H1 (cell line): ENCODE measurements at regions not wholly inside any gene's neighbourhood (a gene's known extent, or its start where the extent isn't known, plus 50 kb on each side); places are given as distances from the start of the nearest gene placed in this dataset.

Source experiments
- RAD21 ChIP-seq, 2 experiments: IDR thresholded peaks in 1 of 2; conservative IDR thresholded peaks in 1 of 2; 2 replicates each; pipeline ENCODE4 v1.6.1; 2011; ENCODE audit warnings: low read depth in 2 of 2, low read length in 2 of 2, improper control_type of control experiment in 1 of 2, inconsistent platforms in 1 of 2, mild to moderate bottlenecking in 1 of 2, moderate library complexity in 1 of 2
- SIN3A ChIP-seq, 2 experiments: IDR thresholded peaks in 1 of 2; conservative IDR thresholded peaks in 1 of 2; 2 replicates each; pipeline ENCODE4 v1.6.1; 2011 to 2012; ENCODE audit warnings: low read length in 2 of 2, improper control_type of control experiment in 1 of 2, low read depth in 1 of 2, mild to moderate bottlenecking in 1 of 2
- TF ChIP-seq, protein P1 (sequence below): fragments of 300-600 bp; sonication (generic); IDR thresholded peaks from 2 replicates; pipeline ENCODE4 v1.7.1; 2012; ENCODE audit warnings: low read length, moderate library complexity, mild to moderate bottlenecking, inconsistent platforms; ENCODE audit not compliant: insufficient replicate concordance
- TF ChIP-seq, protein P2 (sequence below), 3 experiments: IDR thresholded peaks; 1 replicate in 2 of 3; 2 replicates in 1 of 3; pipeline versions ENCODE4 v1.5.1 to v1.6.1; 2011; ENCODE audit warnings: low read length in 3 of 3, mild to moderate bottlenecking in 3 of 3, inconsistent platforms in 2 of 3, low read depth in 1 of 3, moderate library complexity in 1 of 3; ENCODE audit not compliant: insufficient read depth in 1 of 3; ENCODE audit errors: control extremely low read depth in 1 of 3
- TF ChIP-seq, protein P3 (sequence below): IDR thresholded peaks from 2 replicates; pipeline ENCODE4 v1.6.1; 2012; ENCODE audit warnings: inconsistent platforms

DNA sequence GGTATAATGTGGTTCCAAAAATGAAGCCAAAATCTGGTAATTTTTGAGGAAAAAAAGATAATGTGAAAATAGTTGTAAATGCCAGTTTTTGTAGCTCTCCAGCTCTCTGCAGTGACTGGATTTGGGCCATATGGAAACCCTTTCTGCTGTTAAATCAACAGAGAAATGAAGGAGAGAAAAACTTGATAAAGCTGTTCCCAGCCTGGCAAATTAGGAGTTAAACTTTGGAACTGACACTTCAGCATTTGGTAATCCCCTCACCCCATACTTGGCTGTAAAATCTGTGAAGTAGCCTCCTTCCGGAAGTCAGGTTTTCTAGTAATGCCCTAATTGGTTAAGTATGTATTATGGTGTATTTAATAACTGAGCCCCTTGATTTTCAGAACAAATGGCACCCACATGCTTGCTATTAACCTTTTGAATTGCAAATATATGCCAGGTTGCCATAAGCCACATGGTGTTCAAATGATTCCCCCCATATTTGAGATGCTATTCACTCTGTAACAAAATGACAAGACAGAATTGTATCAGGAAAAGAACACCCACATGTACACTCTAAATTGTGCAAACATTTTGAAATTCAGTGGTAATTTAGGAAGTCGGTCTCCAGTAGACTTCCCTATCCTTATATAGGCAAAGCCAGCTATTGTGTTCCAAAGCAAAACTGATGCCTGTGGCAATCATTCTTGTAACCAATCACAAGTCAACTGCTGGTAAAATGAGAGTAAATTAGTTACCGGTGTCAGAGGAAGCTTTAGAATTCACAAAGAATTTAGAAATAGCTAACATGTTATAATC is 96.3 kb upstream of the ADAMTS3 start (continued):
- TF ChIP-seq, protein P1, sequence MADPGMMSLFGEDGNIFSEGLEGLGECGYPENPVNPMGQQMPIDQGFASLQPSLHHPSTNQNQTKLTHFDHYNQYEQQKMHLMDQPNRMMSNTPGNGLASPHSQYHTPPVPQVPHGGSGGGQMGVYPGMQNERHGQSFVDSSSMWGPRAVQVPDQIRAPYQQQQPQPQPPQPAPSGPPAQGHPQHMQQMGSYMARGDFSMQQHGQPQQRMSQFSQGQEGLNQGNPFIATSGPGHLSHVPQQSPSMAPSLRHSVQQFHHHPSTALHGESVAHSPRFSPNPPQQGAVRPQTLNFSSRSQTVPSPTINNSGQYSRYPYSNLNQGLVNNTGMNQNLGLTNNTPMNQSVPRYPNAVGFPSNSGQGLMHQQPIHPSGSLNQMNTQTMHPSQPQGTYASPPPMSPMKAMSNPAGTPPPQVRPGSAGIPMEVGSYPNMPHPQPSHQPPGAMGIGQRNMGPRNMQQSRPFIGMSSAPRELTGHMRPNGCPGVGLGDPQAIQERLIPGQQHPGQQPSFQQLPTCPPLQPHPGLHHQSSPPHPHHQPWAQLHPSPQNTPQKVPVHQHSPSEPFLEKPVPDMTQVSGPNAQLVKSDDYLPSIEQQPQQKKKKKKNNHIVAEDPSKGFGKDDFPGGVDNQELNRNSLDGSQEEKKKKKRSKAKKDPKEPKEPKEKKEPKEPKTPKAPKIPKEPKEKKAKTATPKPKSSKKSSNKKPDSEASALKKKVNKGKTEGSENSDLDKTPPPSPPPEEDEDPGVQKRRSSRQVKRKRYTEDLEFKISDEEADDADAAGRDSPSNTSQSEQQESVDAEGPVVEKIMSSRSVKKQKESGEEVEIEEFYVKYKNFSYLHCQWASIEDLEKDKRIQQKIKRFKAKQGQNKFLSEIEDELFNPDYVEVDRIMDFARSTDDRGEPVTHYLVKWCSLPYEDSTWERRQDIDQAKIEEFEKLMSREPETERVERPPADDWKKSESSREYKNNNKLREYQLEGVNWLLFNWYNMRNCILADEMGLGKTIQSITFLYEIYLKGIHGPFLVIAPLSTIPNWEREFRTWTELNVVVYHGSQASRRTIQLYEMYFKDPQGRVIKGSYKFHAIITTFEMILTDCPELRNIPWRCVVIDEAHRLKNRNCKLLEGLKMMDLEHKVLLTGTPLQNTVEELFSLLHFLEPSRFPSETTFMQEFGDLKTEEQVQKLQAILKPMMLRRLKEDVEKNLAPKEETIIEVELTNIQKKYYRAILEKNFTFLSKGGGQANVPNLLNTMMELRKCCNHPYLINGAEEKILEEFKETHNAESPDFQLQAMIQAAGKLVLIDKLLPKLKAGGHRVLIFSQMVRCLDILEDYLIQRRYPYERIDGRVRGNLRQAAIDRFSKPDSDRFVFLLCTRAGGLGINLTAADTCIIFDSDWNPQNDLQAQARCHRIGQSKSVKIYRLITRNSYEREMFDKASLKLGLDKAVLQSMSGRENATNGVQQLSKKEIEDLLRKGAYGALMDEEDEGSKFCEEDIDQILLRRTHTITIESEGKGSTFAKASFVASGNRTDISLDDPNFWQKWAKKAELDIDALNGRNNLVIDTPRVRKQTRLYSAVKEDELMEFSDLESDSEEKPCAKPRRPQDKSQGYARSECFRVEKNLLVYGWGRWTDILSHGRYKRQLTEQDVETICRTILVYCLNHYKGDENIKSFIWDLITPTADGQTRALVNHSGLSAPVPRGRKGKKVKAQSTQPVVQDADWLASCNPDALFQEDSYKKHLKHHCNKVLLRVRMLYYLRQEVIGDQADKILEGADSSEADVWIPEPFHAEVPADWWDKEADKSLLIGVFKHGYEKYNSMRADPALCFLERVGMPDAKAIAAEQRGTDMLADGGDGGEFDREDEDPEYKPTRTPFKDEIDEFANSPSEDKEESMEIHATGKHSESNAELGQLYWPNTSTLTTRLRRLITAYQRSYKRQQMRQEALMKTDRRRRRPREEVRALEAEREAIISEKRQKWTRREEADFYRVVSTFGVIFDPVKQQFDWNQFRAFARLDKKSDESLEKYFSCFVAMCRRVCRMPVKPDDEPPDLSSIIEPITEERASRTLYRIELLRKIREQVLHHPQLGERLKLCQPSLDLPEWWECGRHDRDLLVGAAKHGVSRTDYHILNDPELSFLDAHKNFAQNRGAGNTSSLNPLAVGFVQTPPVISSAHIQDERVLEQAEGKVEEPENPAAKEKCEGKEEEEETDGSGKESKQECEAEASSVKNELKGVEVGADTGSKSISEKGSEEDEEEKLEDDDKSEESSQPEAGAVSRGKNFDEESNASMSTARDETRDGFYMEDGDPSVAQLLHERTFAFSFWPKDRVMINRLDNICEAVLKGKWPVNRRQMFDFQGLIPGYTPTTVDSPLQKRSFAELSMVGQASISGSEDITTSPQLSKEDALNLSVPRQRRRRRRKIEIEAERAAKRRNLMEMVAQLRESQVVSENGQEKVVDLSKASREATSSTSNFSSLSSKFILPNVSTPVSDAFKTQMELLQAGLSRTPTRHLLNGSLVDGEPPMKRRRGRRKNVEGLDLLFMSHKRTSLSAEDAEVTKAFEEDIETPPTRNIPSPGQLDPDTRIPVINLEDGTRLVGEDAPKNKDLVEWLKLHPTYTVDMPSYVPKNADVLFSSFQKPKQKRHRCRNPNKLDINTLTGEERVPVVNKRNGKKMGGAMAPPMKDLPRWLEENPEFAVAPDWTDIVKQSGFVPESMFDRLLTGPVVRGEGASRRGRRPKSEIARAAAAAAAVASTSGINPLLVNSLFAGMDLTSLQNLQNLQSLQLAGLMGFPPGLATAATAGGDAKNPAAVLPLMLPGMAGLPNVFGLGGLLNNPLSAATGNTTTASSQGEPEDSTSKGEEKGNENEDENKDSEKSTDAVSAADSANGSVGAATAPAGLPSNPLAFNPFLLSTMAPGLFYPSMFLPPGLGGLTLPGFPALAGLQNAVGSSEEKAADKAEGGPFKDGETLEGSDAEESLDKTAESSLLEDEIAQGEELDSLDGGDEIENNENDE = no peak
- TF ChIP-seq RAD21 (IDR thresholded peaks at IDR 0.05 in 1 of 2, conservative IDR thresholded peaks at IDR 0.05 in 1 of 2; ENCODE audit: low read depth in 2 of 2, low read length in 2 of 2) = no peak
- TF ChIP-seq SIN3A (conservative IDR thresholded peaks at IDR 0.05 in 1 of 2, IDR thresholded peaks at IDR 0.05 in 1 of 2; ENCODE audit: low read depth in 1 of 2, low read length in 2 of 2) = no peak
- TF ChIP-seq, protein P2, sequence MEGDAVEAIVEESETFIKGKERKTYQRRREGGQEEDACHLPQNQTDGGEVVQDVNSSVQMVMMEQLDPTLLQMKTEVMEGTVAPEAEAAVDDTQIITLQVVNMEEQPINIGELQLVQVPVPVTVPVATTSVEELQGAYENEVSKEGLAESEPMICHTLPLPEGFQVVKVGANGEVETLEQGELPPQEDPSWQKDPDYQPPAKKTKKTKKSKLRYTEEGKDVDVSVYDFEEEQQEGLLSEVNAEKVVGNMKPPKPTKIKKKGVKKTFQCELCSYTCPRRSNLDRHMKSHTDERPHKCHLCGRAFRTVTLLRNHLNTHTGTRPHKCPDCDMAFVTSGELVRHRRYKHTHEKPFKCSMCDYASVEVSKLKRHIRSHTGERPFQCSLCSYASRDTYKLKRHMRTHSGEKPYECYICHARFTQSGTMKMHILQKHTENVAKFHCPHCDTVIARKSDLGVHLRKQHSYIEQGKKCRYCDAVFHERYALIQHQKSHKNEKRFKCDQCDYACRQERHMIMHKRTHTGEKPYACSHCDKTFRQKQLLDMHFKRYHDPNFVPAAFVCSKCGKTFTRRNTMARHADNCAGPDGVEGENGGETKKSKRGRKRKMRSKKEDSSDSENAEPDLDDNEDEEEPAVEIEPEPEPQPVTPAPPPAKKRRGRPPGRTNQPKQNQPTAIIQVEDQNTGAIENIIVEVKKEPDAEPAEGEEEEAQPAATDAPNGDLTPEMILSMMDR (IDR thresholded peaks at IDR 0.05; ENCODE audit: control extremely low read depth in 1 of 3, insufficient read depth in 1 of 3, low read depth in 1 of 3, low read length in 3 of 3) = no peak
- TF ChIP-seq, protein P3, sequence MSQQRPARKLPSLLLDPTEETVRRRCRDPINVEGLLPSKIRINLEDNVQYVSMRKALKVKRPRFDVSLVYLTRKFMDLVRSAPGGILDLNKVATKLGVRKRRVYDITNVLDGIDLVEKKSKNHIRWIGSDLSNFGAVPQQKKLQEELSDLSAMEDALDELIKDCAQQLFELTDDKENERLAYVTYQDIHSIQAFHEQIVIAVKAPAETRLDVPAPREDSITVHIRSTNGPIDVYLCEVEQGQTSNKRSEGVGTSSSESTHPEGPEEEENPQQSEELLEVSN = peak; percentile 43; the same call in 1 of the 2 replicates
